K562 (cell line): ENCODE measurements at regions not wholly inside any gene's neighbourhood (a gene's known extent, or its start where the extent isn't known, plus 50 kb on each side); places are given as distances from the start of the nearest gene placed in this dataset.

Experiments
- ATAC-seq: fragments of 200-7000 bp; cut with Tn5 transposase; 3 replicates; pipeline ENCODE4 v1.9.1; 2020; ENCODE audit warnings: moderate library complexity
- BruUV-seq: library from RNA; stranded (reverse); fragments of 400-500 nt; replicated peaks from 2 replicates; lab custom pipeline; 2021; lab: Mats Ljungman, UMichigan
- CTCF ChIA-PET: fragments of 300-600 bp; formaldehyde crosslinking; extraction: SDS; loops from one replicate; lab custom pipeline; 2021; ENCODE audit warnings: low intra/inter-chr PET ratio; lab: Yijun Ruan, JAX
- POLR2A ChIA-PET: fragments of 300-600, 350-650 bp; sonication (Branson Sonifier 250); formaldehyde crosslinking; extraction: SDS; loops from one replicate; lab custom pipeline; 2021; ENCODE audit warnings: antibody characterized with exemption, inconsistent platforms; lab: Yijun Ruan, JAX
- DNase-seq, 4 experiments: peaks; one replicate each; pipeline versions ENCODE4 v3.0.0 to v3.0.0-alpha.2; 2011 to 2018; ENCODE audit warnings: low spot score in 3 of 4, mixed read lengths in 3 of 4; ENCODE audit errors: extremely low read depth in 1 of 4
- FAIRE-seq: peaks from 2 replicates; lab custom pipeline; 2011; peaks lifted over from hg19 to GRCh38; lab: Jason Lieb, UNC
- H2AFZ ChIP-seq: 2 replicates; pipeline ENCODE4 v1.6.0; 2011; ENCODE audit warnings: low read depth, low read length, control low read depth, inconsistent platforms
- H3K27ac ChIP-seq: fragments of 200-600 bp; 3 replicates; pipeline ENCODE4 v1.8.0; 2011; ENCODE audit warnings: low read depth, mild to moderate bottlenecking, control low read depth, inconsistent platforms, low read length, moderate library complexity, mixed read lengths; ENCODE audit errors: extremely low read depth
- H3K27me3 ChIP-seq, 2 experiments: fragments of 300-600 bp in 1 of 2; 2 replicates in 1 of 2; 3 replicates in 1 of 2; pipeline versions ENCODE4 v1.6.0 to v1.8.0; 2011; ENCODE audit warnings: inconsistent platforms in 2 of 2, low read length in 2 of 2, mild to moderate bottlenecking in 1 of 2, mixed read lengths in 1 of 2, moderate library complexity in 1 of 2; ENCODE audit not compliant: control insufficient read depth in 2 of 2, insufficient read depth in 2 of 2
- H3K36me3 ChIP-seq: fragments of 300-600 bp; 3 replicates; pipeline ENCODE4 v1.8.0; 2011; ENCODE audit warnings: mild to moderate bottlenecking, low read length, inconsistent platforms; ENCODE audit not compliant: control insufficient read depth, insufficient read depth
- H3K4me1 ChIP-seq, 2 experiments: fragments of 200-600 bp in 1 of 2; replicated peaks in 1 of 2; 2 replicates in 1 of 2; 3 replicates in 1 of 2; pipeline versions ENCODE4 v1.5.1 to v1.8.0; 2011; ENCODE audit warnings: inconsistent platforms in 2 of 2, low read length in 2 of 2, mild to moderate bottlenecking in 1 of 2, mixed read lengths in 1 of 2, moderate library complexity in 1 of 2; ENCODE audit not compliant: control insufficient read depth in 2 of 2, insufficient read depth in 2 of 2
- H3K4me2 ChIP-seq: 2 replicates; pipeline ENCODE4 v1.6.1; 2011; ENCODE audit warnings: low read length, control low read depth, inconsistent platforms, mixed read lengths; ENCODE audit not compliant: insufficient read depth
- H3K4me3 ChIP-seq: fragments of 200-600 bp; sonication (generic), shearing (Covaris generic); 2 replicates; pipeline ENCODE4 v1.5.1; 2016; ENCODE audit warnings: control low read depth, inconsistent platforms
- H3K79me2 ChIP-seq: fragments of 200-600 bp; 3 replicates; pipeline ENCODE4 v1.8.0; 2011; ENCODE audit warnings: low read length, inconsistent platforms; ENCODE audit not compliant: control insufficient read depth, insufficient read depth
- H3K9ac ChIP-seq, 2 experiments: 2 replicates each; pipeline versions ENCODE4 v1.6.0 to v1.6.1; 2011; ENCODE audit warnings: low read depth in 2 of 2, low read length in 2 of 2, control low read depth in 1 of 2, inconsistent platforms in 1 of 2, mild to moderate bottlenecking in 1 of 2, mixed read lengths in 1 of 2; ENCODE audit not compliant: insufficient read depth in 1 of 2
- H3K9me1 ChIP-seq: one replicate; pipeline ENCODE4 v1.6.0; 2011; ENCODE audit warnings: inconsistent platforms, mild to moderate bottlenecking, low read length, moderate library complexity; ENCODE audit not compliant: control insufficient read depth, insufficient read depth
- H3K9me3 ChIP-seq: replicated peaks from 2 replicates; pipeline ENCODE4 v1.5.1; 2011; ENCODE audit warnings: low read depth, low read length, inconsistent platforms; ENCODE audit not compliant: control insufficient read depth, insufficient read depth
- H4K20me1 ChIP-seq: replicated peaks from 2 replicates; pipeline ENCODE4 v1.6.1; 2011; ENCODE audit warnings: low read length, inconsistent platforms, mixed read lengths; ENCODE audit not compliant: control insufficient read depth, insufficient read depth
- ATF2 ChIP-seq: sonication (generic); formaldehyde crosslinking; IDR thresholded peaks from 2 replicates; pipeline ENCODE4 v1.8.1; 2022; ENCODE audit warnings: missing genetic modification reagents
- ATF4 ChIP-seq: fragments of 450-650 bp; formaldehyde crosslinking; IDR thresholded peaks from 2 replicates; pipeline ENCODE4 v1.4.0; 2022; ENCODE audit warnings: mild to moderate bottlenecking, moderate library complexity
- DNMT1 ChIP-seq: fragments of 450-650 bp; IDR thresholded peaks from 2 replicates; pipeline ENCODE4 v1.6.1; 2016; ENCODE audit warnings: antibody characterized with exemption, mild to moderate bottlenecking
- EGR1 ChIP-seq: fragments of 450-650 bp; conservative IDR thresholded peaks from 2 replicates; pipeline ENCODE4 v1.6.1; 2017; ENCODE audit warnings: mild to moderate bottlenecking
- HNRNPH1 ChIP-seq: fragments of 200-400 bp; formaldehyde crosslinking; optimal IDR thresholded peaks from 2 replicates; pipeline ENCODE3; 2017; ENCODE audit warnings: low read depth, mild to moderate bottlenecking, low read length, moderate library complexity
- NCOA1 ChIP-seq: fragments of 450-650 bp; IDR thresholded peaks from 2 replicates; pipeline ENCODE4 v1.6.1; 2016; ENCODE audit warnings: low read depth
- THRA ChIP-seq: fragments of 450-650 bp; IDR thresholded peaks from 2 replicates; pipeline ENCODE4 v1.6.1; 2017; ENCODE audit warnings: mild to moderate bottlenecking, moderate library complexity
- U2AF1 ChIP-seq: fragments of 200-400 bp; formaldehyde crosslinking; optimal IDR thresholded peaks from 2 replicates; pipeline ENCODE3; 2017; ENCODE audit warnings: mild to moderate bottlenecking, low read depth, low read length, moderate library complexity
- ZKSCAN3 ChIP-seq: fragments of 250-450 bp; sonication (Bioruptor Pico); IDR thresholded peaks from 2 replicates; pipeline ENCODE4 v1.4.0; 2020
- ZNF24 ChIP-seq: fragments of 450-650 bp; IDR thresholded peaks from 2 replicates; pipeline ENCODE4 v1.6.1; 2016
- WGBS: fragments of 100-300 bp; shearing (Covaris generic); methylation state at CpG from one replicate; pipeline ENCODE4 v1.1.6; 2016; ENCODE audit warnings: low coverage, mixed read lengths; ENCODE audit not compliant: insufficient coverage; ENCODE audit errors: missing lambda C conversion rate; 5-methylcytosine and 5-hydroxymethylcytosine counted together
- in situ Hi-C: fragments of 300-500 bp; cut with MboI; formaldehyde crosslinking; loops from 4 replicates; pipeline ENCODE4 v1.15.0; 2018; ENCODE audit warnings: inconsistent platforms, mixed read lengths
- intact Hi-C: fragments of 100-400 bp; cut with micrococcal nuclease; formaldehyde crosslinking; loops from 2 replicates; pipeline ENCODE4 v1.14.2; 2022

DNA sequence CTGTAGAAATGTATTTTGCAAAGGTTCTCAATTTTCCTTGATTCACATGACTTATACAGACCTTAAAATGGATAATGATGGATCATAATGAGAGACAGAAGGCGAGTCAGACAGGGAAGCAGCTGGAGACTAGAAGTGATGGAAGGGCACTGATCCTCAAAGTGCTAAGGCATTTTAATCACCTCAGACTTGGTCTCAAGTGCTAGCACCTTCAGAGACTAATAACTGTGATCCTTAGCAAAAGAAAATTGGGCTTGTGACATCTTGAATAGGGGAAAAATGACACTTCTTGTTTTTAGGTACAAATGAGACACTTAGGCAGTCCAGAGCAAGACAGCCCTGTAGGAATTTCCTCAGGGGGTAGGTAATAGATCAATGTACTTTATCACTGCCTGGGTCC, 1011.7 kb downstream of the SQOR start (continued):
- no peak for TF ChIP-seq EGR1
- no peak for TF ChIP-seq NCOA1
- TF ChIP-seq ATF4 (CRISPR knock-in tag), result no peak
- TF ChIP-seq U2AF1, result no peak
- no peak for TF ChIP-seq ATF2 (CRISPR knock-in tag)
- TF ChIP-seq ZNF24, result no peak

GRCh38 chr15:46647046-46647445, 1012.2 kb downstream of the SQOR start:
- intact Hi-C loops (no loop called here), in situ Hi-C loops (no loop called here)
- Histone ChIP-seq H3K9me1 (no peaks in the 10 kb centered on the region), H3K9ac (no peak overlapping the region), H3K27me3 (no peaks in the 10 kb centered on the region), H3K27ac (no peak overlapping the region), H3K4me1 (no peaks in the 10 kb centered on the region), H2AFZ (no peak overlapping the region), H3K79me2 (no peaks in the 10 kb centered on the region), H3K4me2 (no peak overlapping the region), H3K9me3 (peaks cover 2% of the 10 kb centered on the region; the same call in 1 of the 2 replicates), H4K20me1 (no peaks in the 10 kb centered on the region), H3K36me3 (no peaks in the 10 kb centered on the region), H3K4me3 (no peak overlapping the region)
- POLR2A ChIA-PET, result no interaction called here
- FAIRE-seq (no peak), DNase-seq (no peak), ATAC-seq (no peak)
- CTCF ChIA-PET, result no interaction called here
- TF ChIP-seq THRA (no peak), DNMT1 (no peak), HNRNPH1 (no peak), ZKSCAN3 (CRISPR knock-in tag) (no peak)
- WGBS, result 0% methylated on average over 1 of the region's 1 CpG
- no TSS peak for BruUV-seq
